Hippocampal formation (tissue), 2 donors: ENCODE measurements at regions not wholly inside any gene's neighbourhood (a gene's known extent, or its start where the extent isn't known, plus 50 kb on each side); places are given as distances from the start of the nearest gene placed in this dataset.
"Not testable (repeated sequence)": the region's sequence is repeated elsewhere in the genome, so short reads cannot be mapped to it uniquely, and the experiment has no call there.

ENCODE experiments used
- DNase-seq, 2 donors: peaks; one replicate each; lab custom pipeline; 2025; lab: John Stamatoyannopoulos, UW

GRCh38 chr6:115811541-115811940 is 249.2 kb downstream of the FRK start:
- no peak for DNase-seq

DNA sequence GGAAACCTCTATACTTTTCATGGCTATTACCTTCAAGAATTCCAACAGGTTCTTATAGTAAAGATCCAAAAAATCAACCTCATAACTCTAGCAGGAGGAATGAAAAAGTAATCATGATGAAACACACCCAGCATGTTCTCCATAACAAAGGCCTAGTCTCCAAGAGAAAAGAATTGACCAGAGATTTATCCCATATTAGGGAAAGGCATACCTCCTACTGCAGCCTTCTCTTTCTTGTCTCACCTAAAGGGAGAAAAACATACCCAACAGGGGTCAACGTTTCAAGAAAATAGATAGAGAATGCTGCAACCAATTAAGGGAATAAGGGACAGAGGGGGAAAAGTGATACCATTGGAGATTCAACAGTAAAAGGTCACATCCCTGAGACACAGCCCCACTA is 262.5 kb downstream of the FRK start:
- no peak for DNase-seq

- DNase-seq, result no peak
Measured at GRCh38 chr6:115796829-115797228, 263.9 kb downstream of the FRK start.

GRCh38 chr6:115796061-115796460 is 264.6 kb downstream of the FRK start:
- DNase-seq, result no peak

DNA sequence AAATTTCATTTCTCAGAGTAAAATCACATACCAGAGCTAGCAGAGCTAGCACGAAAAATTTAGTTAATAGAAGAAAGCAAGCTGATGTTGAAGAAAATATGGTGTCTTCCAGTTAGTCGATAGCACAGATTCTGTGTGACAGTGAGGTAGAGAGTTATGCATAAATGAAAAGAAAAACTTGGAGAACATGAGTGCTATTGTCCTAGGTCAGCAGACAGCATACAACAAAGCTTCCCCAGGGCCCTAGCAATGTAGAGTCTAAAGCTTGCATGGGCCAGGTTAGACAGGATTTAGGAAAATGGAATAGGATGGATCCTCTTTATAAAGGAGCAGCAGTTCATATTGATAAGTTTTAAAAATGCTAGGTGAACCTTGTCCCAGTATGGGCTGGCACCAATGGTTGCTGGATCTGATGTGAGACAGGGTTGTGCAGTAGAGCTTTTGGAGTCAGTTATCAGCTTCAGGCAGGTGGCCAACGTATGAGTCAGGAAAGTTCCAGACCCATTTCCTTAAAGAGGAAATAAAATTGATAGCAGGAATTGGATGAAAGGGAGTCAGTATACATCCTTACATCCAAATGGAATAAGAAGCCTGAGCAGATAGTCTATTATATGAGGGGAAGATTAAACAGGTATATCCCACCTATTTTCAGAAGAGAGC is 277.2 kb downstream of the FRK start:
- DNase-seq, result no peak

DNA sequence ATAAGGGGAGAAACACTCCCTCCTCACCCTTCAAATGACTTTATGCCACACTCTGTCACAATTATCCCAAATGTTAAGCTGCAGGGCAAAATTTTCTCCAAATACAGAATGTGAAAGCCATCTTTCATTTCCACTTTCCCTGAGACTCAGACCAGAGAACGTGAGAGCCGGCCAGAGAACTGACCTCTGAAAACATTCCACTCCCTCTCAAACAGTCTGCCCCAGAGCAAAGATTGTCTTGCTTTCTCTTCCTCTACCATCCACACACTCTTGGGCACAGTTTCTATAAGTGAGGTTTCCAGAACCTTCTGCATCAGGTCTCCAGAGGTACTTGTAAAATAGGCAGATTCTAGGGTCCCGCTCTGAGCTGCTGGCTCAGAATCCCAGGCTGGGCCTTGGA is 278.1 kb downstream of the FRK start:
- DNase-seq, result no peak

- no peak for DNase-seq
Measured at GRCh38 chr6:115773741-115774140, 286.9 kb downstream of the FRK start.

DNA sequence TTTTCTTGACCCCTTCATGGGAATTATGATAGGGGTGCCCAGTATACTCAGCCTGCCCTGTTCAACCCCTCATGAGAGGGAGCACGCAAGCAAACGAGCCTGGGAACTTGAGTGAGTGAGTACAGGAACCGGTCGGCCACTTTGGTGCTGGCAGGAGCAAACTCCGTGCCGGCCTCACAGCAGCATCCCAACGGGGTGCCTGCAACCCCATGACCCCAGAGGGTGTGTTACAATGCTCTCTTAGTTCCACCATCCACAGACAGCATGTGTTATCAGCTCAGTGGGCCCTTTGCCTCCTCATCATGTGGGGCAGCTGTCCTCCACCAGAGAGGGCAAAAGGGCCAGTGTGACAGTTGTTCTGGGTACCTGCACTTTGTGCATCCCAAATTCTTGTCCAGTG is 289.8 kb downstream of the FRK start:
- DNase-seq, result no peak

DNA sequence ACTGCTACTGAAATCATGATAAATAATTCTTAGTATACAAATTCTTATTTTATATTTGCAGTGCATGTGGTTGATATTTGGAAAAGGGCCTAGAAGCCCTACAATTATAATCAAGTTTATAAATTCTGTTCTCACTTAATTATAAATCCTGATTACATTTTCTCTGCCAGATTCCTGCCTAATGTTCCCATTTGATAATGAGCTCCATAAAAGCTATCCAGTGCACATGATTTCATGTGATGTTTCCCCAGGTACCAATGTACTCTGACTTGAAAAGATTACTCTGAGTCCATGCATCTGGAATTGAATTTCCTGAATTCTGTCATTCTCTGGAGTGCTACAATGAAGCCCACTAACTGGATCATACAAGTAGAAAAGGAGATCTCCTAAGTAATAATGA is 292.2 kb downstream of the FRK start:
- no peak for DNase-seq

DNA sequence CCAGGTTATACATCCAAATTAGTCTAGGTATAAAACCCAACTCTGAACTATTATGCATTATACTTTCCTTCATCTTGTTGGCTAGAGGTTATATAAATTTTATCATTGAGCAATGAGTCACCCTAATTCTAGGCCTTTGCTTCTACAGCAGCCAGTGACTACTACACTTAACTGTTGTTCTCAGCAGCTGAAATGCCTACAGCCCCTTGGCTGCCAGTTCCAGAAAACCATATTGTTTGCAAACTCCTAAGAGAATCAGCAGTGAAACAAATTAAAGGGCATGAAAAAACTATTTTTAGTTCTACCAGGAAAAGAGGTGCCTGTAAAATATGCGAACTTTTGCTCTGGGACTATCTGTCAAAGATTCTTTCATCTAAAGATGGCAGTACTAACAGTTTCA is 292.8 kb downstream of the FRK start:
- DNase-seq, result no peak

GRCh38 chr6:115766745-115767462 is 293.8 kb downstream of the FRK start:
- no peak for DNase-seq

DNA sequence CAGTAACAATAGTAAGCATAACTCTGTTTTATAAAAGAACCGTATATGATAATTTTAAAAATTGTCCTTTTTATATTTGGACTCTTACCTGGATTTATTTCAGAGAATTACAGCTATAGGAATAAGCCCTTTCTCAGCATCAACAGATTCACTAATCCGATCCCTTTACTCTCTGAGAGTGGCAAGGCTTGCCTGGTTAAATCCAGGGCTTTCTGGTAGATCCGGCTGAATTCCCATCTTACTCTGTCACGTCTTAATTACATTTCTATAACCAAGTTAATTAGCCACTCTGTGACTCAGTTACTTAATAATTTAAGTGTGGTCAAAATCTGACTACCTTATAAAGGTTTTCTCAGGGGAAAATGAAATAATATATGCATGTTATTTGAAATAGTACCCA is 294.7 kb downstream of the FRK start:
- DNase-seq, result no peak

DNA sequence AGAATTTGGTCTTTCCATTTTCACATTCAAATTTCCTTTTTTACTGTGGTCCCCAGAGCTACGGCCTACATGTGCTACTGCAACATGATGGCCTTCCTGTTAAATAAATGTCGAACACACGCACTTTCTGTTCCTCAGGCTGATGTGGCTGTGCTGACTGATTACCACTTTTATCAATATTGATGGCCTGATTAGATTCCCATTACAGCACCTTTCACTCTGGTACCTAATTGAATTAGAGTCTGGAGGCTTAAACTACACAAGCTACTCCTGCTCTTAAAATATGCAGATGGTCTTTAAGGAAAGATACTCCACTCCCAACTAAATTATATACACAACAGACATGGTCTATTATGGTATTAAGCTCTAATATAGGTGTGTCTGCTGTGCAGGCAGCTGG is 301.6 kb downstream of the FRK start:
- no peak for DNase-seq

DNA sequence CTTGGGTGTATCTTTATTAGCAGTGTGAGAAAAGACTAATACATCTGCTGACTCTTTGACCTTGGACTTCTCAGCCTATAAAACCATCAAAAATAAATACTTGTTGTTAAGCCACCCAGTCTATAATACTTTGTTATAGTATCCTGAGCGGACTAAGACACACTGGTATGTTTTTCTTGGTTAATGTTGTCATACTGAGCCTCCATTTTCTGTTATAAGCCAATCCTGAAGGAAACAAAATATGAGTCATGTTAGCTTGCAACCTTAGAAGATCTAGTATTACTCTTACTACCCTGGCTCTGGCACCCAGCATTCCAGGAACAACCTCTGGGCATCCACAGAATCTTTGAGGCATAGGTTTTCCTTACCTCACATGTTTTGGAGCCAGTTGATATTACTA is 307.2 kb downstream of the FRK start:
- no peak for DNase-seq

- no peak for DNase-seq
Measured at GRCh38 chr6:115750946-115751345, 309.7 kb downstream of the FRK start.

DNA sequence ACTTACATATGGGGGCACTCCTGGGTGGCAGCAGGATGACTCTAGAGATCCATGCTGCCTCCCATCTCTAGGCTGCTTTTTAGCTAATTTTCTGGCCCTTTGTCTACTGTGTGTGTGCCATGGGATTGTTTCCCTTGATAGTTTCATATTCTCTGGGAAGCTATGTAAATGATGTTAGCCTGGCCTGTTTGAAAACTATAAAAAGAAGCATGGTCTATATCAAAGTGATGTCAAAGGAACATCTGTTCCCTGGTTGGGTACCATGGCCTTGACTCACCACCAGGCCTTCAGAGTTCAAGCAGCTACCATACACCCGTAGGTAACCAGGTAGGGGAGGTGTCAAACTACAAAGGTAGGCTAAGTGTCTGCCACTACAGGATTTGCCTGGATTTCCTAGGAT is 310.4 kb downstream of the FRK start:
- no peak for DNase-seq

DNA sequence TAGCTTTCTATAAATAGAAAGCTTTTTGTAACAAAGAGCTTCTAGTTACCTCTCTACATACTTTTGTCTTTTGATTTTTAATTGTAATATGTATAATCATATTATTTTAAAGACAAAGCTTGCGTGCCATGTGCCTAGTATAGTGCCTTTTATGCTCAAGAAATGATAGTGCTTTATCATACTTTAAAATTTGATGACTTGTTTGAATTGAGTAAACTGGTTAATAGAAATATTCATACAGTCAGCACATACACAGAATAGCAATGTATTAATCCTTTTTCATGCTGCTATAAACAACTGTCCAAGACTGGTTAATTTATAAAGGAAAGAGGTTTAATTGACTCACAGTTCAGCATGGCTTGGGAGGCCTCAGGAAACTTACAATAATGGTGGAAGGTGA is 313.0 kb downstream of the FRK start:
- DNase-seq, result no peak

DNA sequence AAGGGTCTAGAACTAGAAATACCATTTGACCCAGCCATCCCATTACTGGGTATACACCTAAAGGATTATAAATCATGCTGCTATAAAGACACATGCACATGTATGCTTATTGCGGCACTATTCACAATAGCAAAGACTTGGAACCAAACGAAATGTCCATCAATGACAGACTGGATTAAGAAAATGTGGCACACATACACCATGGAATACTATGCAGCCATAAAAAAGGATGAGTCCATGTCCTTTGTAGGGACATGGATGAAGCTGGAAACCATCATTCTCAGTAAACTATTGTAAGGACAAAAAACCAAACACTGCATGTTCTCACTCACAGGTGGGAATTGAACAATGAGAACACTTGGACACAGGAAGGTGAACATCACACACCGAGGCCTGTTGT is 314.1 kb downstream of the FRK start:
- DNase-seq, result not testable (repeated sequence)

GRCh38 chr6:115740907-115741306 is 319.8 kb downstream of the FRK start:
- no peak for DNase-seq

- DNase-seq, result no peak
Measured at GRCh38 chr6:115735610-115736009, 325.1 kb downstream of the FRK start.

GRCh38 chr6:115733426-115733825 is 327.3 kb downstream of the FRK start:
- no peak for DNase-seq

- DNase-seq, result no peak
Measured at GRCh38 chr6:115729036-115729435, 331.7 kb downstream of the FRK start.

GRCh38 chr6:115728171-115728570 is 332.5 kb downstream of the FRK start:
- DNase-seq, result no peak

GRCh38 chr6:115721564-115721963 is 339.1 kb downstream of the FRK start:
- DNase-seq, result no peak
